K562 (cell line): ENCODE measurements at regions not wholly inside any gene's neighbourhood (a gene's known extent, or its start where the extent isn't known, plus 50 kb on each side); places are given as distances from the start of the nearest gene placed in this dataset.
A peak's percentile ranks its signal among the peaks of the same experiment; 100 is the strongest.

Source experiments
- ATAC-seq: fragments of 200-7000 bp; cut with Tn5 transposase; 3 replicates; pipeline ENCODE4 v1.9.1; 2020; ENCODE audit warnings: moderate library complexity
- BruUV-seq: library from RNA; stranded (reverse); fragments of 400-500 nt; replicated peaks from 2 replicates; lab custom pipeline; 2021; lab: Mats Ljungman, UMichigan
- CTCF ChIA-PET: fragments of 300-600 bp; formaldehyde crosslinking; extraction: SDS; loops from one replicate; lab custom pipeline; 2021; ENCODE audit warnings: low intra/inter-chr PET ratio; lab: Yijun Ruan, JAX
- POLR2A ChIA-PET: fragments of 300-600, 350-650 bp; sonication (Branson Sonifier 250); formaldehyde crosslinking; extraction: SDS; loops from one replicate; lab custom pipeline; 2021; ENCODE audit warnings: antibody characterized with exemption, inconsistent platforms; lab: Yijun Ruan, JAX
- DNase-seq, 4 experiments: peaks; one replicate each; pipeline versions ENCODE4 v3.0.0 to v3.0.0-alpha.2; 2011 to 2018; ENCODE audit warnings: low spot score in 3 of 4, mixed read lengths in 3 of 4; ENCODE audit errors: extremely low read depth in 1 of 4
- FAIRE-seq: peaks from 2 replicates; lab custom pipeline; 2011; peaks lifted over from hg19 to GRCh38; lab: Jason Lieb, UNC
- H2AFZ ChIP-seq: 2 replicates; pipeline ENCODE4 v1.6.0; 2011; ENCODE audit warnings: low read depth, low read length, control low read depth, inconsistent platforms
- H3K27ac ChIP-seq: fragments of 200-600 bp; 3 replicates; pipeline ENCODE4 v1.8.0; 2011; ENCODE audit warnings: low read depth, mild to moderate bottlenecking, control low read depth, inconsistent platforms, low read length, moderate library complexity, mixed read lengths; ENCODE audit errors: extremely low read depth
- H3K27me3 ChIP-seq, 2 experiments: fragments of 300-600 bp in 1 of 2; 2 replicates in 1 of 2; 3 replicates in 1 of 2; pipeline versions ENCODE4 v1.6.0 to v1.8.0; 2011; ENCODE audit warnings: inconsistent platforms in 2 of 2, low read length in 2 of 2, mild to moderate bottlenecking in 1 of 2, mixed read lengths in 1 of 2, moderate library complexity in 1 of 2; ENCODE audit not compliant: control insufficient read depth in 2 of 2, insufficient read depth in 2 of 2
- H3K36me3 ChIP-seq: fragments of 300-600 bp; 3 replicates; pipeline ENCODE4 v1.8.0; 2011; ENCODE audit warnings: mild to moderate bottlenecking, low read length, inconsistent platforms; ENCODE audit not compliant: control insufficient read depth, insufficient read depth
- H3K4me1 ChIP-seq, 2 experiments: fragments of 200-600 bp in 1 of 2; replicated peaks in 1 of 2; 2 replicates in 1 of 2; 3 replicates in 1 of 2; pipeline versions ENCODE4 v1.5.1 to v1.8.0; 2011; ENCODE audit warnings: inconsistent platforms in 2 of 2, low read length in 2 of 2, mild to moderate bottlenecking in 1 of 2, mixed read lengths in 1 of 2, moderate library complexity in 1 of 2; ENCODE audit not compliant: control insufficient read depth in 2 of 2, insufficient read depth in 2 of 2
- H3K4me2 ChIP-seq: 2 replicates; pipeline ENCODE4 v1.6.1; 2011; ENCODE audit warnings: low read length, control low read depth, inconsistent platforms, mixed read lengths; ENCODE audit not compliant: insufficient read depth
- H3K4me3 ChIP-seq: fragments of 200-600 bp; sonication (generic), shearing (Covaris generic); 2 replicates; pipeline ENCODE4 v1.5.1; 2016; ENCODE audit warnings: control low read depth, inconsistent platforms
- H3K79me2 ChIP-seq: fragments of 200-600 bp; 3 replicates; pipeline ENCODE4 v1.8.0; 2011; ENCODE audit warnings: low read length, inconsistent platforms; ENCODE audit not compliant: control insufficient read depth, insufficient read depth
- H3K9ac ChIP-seq, 2 experiments: 2 replicates each; pipeline versions ENCODE4 v1.6.0 to v1.6.1; 2011; ENCODE audit warnings: low read depth in 2 of 2, low read length in 2 of 2, control low read depth in 1 of 2, inconsistent platforms in 1 of 2, mild to moderate bottlenecking in 1 of 2, mixed read lengths in 1 of 2; ENCODE audit not compliant: insufficient read depth in 1 of 2
- H3K9me1 ChIP-seq: one replicate; pipeline ENCODE4 v1.6.0; 2011; ENCODE audit warnings: inconsistent platforms, mild to moderate bottlenecking, low read length, moderate library complexity; ENCODE audit not compliant: control insufficient read depth, insufficient read depth
- H3K9me3 ChIP-seq: replicated peaks from 2 replicates; pipeline ENCODE4 v1.5.1; 2011; ENCODE audit warnings: low read depth, low read length, inconsistent platforms; ENCODE audit not compliant: control insufficient read depth, insufficient read depth
- H4K20me1 ChIP-seq: replicated peaks from 2 replicates; pipeline ENCODE4 v1.6.1; 2011; ENCODE audit warnings: low read length, inconsistent platforms, mixed read lengths; ENCODE audit not compliant: control insufficient read depth, insufficient read depth
- ARID3B ChIP-seq: fragments of 250-450 bp; sonication (Bioruptor Pico); IDR thresholded peaks from 2 replicates; pipeline ENCODE4 v1.4.0; 2020; ENCODE audit warnings: borderline replicate concordance
- ARNT ChIP-seq, 2 experiments: fragments of 450-650 bp; IDR thresholded peaks; 2 replicates each; pipeline ENCODE4 v1.6.1; 2016; ENCODE audit warnings: mild to moderate bottlenecking in 1 of 2
- ATF3 ChIP-seq, 2 experiments: fragments of 450-650 bp in 1 of 2; sonication (generic) in 1 of 2; formaldehyde crosslinking in 1 of 2; IDR thresholded peaks in 1 of 2; conservative IDR thresholded peaks in 1 of 2; 2 replicates each; pipeline versions ENCODE4 v1.6.1 to v1.8.1; 2016 to 2023; ENCODE audit warnings: mild to moderate bottlenecking in 2 of 2, moderate library complexity in 2 of 2, inconsistent platforms in 1 of 2, missing genetic modification reagents in 1 of 2
- CLOCK ChIP-seq: fragments of 250-450 bp; sonication (Bioruptor Pico); IDR thresholded peaks from 2 replicates; pipeline ENCODE4 v1.4.0; 2020; ENCODE audit warnings: mild to moderate bottlenecking, moderate library complexity, borderline replicate concordance
- HDAC6 ChIP-seq: IDR thresholded peaks from 2 replicates; pipeline ENCODE4 v1.6.1; 2012; ENCODE audit warnings: low read depth, mild to moderate bottlenecking, control low read depth, inconsistent platforms, low read length, moderate library complexity
- HNRNPL ChIP-seq: fragments of 200-400 bp; formaldehyde crosslinking; IDR thresholded peaks from 2 replicates; pipeline ENCODE4 v1.6.1; 2017; ENCODE audit warnings: low read depth, mild to moderate bottlenecking, low read length
- NR0B1 ChIP-seq: fragments of 450-650 bp; IDR thresholded peaks from one replicate; pipeline ENCODE4 v1.6.1; 2018; ENCODE audit warnings: mild to moderate bottlenecking, moderate library complexity; ENCODE audit not compliant: partially characterized antibody
- YBX1 ChIP-seq: fragments of 450-650 bp; IDR thresholded peaks from 2 replicates; pipeline ENCODE4 v1.7.1; 2016; ENCODE audit warnings: mild to moderate bottlenecking
- ZBTB8A ChIP-seq: fragments of 450-650 bp; IDR thresholded peaks from 2 replicates; pipeline ENCODE4 v1.6.1; 2018; ENCODE audit warnings: mild to moderate bottlenecking, moderate library complexity; ENCODE audit not compliant: partially characterized antibody
- ZC3H4 ChIP-seq: sonication (generic); formaldehyde crosslinking; IDR thresholded peaks from 2 replicates; pipeline ENCODE4 v1.9.0; 2021; ENCODE audit warnings: missing genetic modification reagents, borderline replicate concordance
- ZNF197 ChIP-seq: fragments of 200-800 bp; sonication (Bioruptor generic); IDR thresholded peaks from 2 replicates; pipeline ENCODE4 v1.6.1; 2016; ENCODE audit warnings: low read depth, missing genetic modification characterization, missing compliant biosample characterization
- ZNF449 ChIP-seq: fragments of 250-450 bp; sonication (Bioruptor Pico); IDR thresholded peaks from 2 replicates; pipeline ENCODE4 v1.8.0; 2022; ENCODE audit warnings: moderate library complexity, mild to moderate bottlenecking, inconsistent platforms
- ZNF507 ChIP-seq: conservative IDR thresholded peaks from 2 replicates; pipeline ENCODE4 v1.6.1; 2017; ENCODE audit warnings: missing genetic modification characterization, missing compliant biosample characterization
- WGBS: fragments of 100-300 bp; shearing (Covaris generic); methylation state at CpG from one replicate; pipeline ENCODE4 v1.1.6; 2016; ENCODE audit warnings: low coverage, mixed read lengths; ENCODE audit not compliant: insufficient coverage; ENCODE audit errors: missing lambda C conversion rate; 5-methylcytosine and 5-hydroxymethylcytosine counted together
- in situ Hi-C: fragments of 300-500 bp; cut with MboI; formaldehyde crosslinking; loops from 4 replicates; pipeline ENCODE4 v1.15.0; 2018; ENCODE audit warnings: inconsistent platforms, mixed read lengths
- intact Hi-C: fragments of 100-400 bp; cut with micrococcal nuclease; formaldehyde crosslinking; loops from 2 replicates; pipeline ENCODE4 v1.14.2; 2022

- intact Hi-C loops, result no loop called here
- no peak overlapping the region for H3K9ac ChIP-seq
- peaks cover 0 to 4% of the 10 kb centered on the region in 2 experiments; a peak in 3 of 5 replicates for H3K27me3 ChIP-seq
- no peaks in the 10 kb centered on the region for H3K36me3 ChIP-seq
- H3K9me1 ChIP-seq, result no peaks in the 10 kb centered on the region
- H3K4me3 ChIP-seq, result no peak overlapping the region
- in situ Hi-C loops, result no loop called here
- H4K20me1 ChIP-seq, result no peaks in the 10 kb centered on the region; the same call in 1 of the 2 replicates
- no peaks in the 10 kb centered on the region for H3K4me1 ChIP-seq
- H3K4me2 ChIP-seq, result no peak overlapping the region
- ChIA-PET POLR2A (interaction anchor here (0.6 to 1.3 kb wide), 4 partner anchors 10 to 170 kb away, joined by 3 read pairs; no protein-coding TSS in a partner anchor), CTCF (no interaction called here)
- no peak overlapping the region for H2AFZ ChIP-seq
- WGBS, result 2% methylated on average over 3 of the region's 3 CpGs
- H3K9me3 ChIP-seq, result no peaks in the 10 kb centered on the region
- no peaks in the 10 kb centered on the region for H3K79me2 ChIP-seq
- peak; percentile 29 for FAIRE-seq
- no peak for DNase-seq
- ATAC-seq, result no peak
- H3K27ac ChIP-seq, result no peak overlapping the region
- no TSS peak for BruUV-seq
- no peak for TF ChIP-seq ZNF507
- no peak for TF ChIP-seq ZNF197 (CRISPR knock-in tag)
- TF ChIP-seq HNRNPL, result no peak
- no peak for TF ChIP-seq ARNT (IDR thresholded peaks at IDR 0.05)
- TF ChIP-seq CLOCK, result no peak
- TF ChIP-seq NR0B1, result no peak
- TF ChIP-seq ARID3B (CRISPR knock-in tag), result no peak
- no peak for TF ChIP-seq YBX1
- no peak for TF ChIP-seq ZNF449 (CRISPR knock-in tag)
- TF ChIP-seq ZBTB8A, result no peak
- TF ChIP-seq ATF3 (IDR thresholded peaks at IDR 0.05), result no peak
- no peak for TF ChIP-seq ATF3 (CRISPR knock-in tag; conservative IDR thresholded peaks at IDR 0.05)
- TF ChIP-seq HDAC6, result no peak
- no peak for TF ChIP-seq ZC3H4
Observed at GRCh38 chr6:154569156-154569862, 58.8 kb upstream of the CNKSR3 start.
